NCI-H2107 treated with DMSO at 0.1 percent for 48 hours (cell line): ENCODE measurements at regions not wholly inside any gene's neighbourhood (a gene's known extent, or its start where the extent isn't known, plus 50 kb on each side); places are given as distances from the start of the nearest gene placed in this dataset.
"Not testable (repeated sequence)": the region's sequence is repeated elsewhere in the genome, so short reads cannot be mapped to it uniquely, and the experiment has no call there.

Experiments used
- DNase-seq: peaks from one replicate; lab custom pipeline; 2025; ENCODE audit not compliant: unreplicated experiment; lab: John Stamatoyannopoulos, UW

GRCh38 chr11:79508461-79508860 is 67.6 kb upstream of the TENM4 start:
- DNase-seq: no peak

- no peak for DNase-seq
Measured at GRCh38 chr11:79507706-79508105, 66.9 kb upstream of the TENM4 start.

GRCh38 chr11:79506734-79507344 is 66.0 kb upstream of the TENM4 start:
- DNase-seq: no peak

- DNase-seq: no peak
Measured at GRCh38 chr11:79506124-79506523, 65.3 kb upstream of the TENM4 start.

- no peak for DNase-seq
Measured at GRCh38 chr11:79503028-79503427, 62.2 kb upstream of the TENM4 start.

GRCh38 chr11:79501707-79502106 is 60.9 kb upstream of the TENM4 start:
- no peak for DNase-seq

GRCh38 chr11:79499929-79500328 is 59.1 kb upstream of the TENM4 start:
- DNase-seq: not testable (repeated sequence)

GRCh38 chr11:79498667-79499066 is 57.8 kb upstream of the TENM4 start:
- no peak for DNase-seq

GRCh38 chr11:79493555-79494171 is 52.8 kb upstream of the TENM4 start:
- DNase-seq: no peak

- no peak for DNase-seq
Measured at GRCh38 chr11:79492008-79492407, 51.2 kb upstream of the TENM4 start.
